ENCODE measurements at regions not wholly inside any gene's neighbourhood (a gene's known extent, or its start where the extent isn't known, plus 50 kb on each side); places are given as distances from the start of the nearest gene placed in this dataset.
"Not testable (repeated sequence)": the region's sequence is repeated elsewhere in the genome, so short reads cannot be mapped to it uniquely, and the experiment has no call there.

DNA sequence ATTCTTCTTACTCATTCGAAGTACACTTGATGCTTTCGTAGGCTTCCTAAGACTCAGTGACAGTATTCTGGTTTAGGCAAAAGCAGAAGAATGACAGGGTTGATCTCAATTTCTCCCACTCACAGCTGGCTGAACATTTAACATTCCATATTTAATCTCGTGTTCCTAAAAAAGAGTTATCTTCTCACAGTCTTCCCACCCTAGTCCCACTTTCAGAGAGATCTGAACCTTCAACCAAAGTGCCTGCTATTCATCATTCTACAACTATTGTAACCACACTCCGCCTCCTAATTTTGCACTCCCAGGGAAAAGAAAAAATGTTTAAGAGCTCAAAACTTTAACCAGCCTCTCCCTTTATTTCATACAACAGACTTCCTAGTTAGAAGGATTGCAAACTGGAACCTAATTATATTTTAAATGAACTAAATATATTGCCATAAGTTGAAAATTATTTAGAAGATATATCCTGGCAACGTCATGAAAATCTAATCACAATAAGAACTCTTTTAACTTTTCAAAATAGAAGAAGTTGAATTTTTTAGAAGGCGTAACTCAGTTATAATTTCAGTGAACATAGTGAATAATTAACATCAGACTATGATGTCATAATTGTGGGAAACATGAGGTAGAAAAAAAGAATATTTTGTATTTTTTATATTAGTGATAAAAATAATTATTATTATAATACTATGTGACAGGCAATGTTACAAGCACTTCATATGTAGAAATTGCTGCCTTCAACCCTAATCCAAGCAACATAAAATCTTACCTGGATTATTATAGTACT is 540.9 kb upstream of the ADGRL2 start:
- Mint-ChIP-seq H3K4me3 (no peak overlapping the region), H3K9me3 (peaks cover 16% of the 10 kb centered on the region), H3K36me3 (no peaks in the 10 kb centered on the region), H3K27ac (no peak overlapping the region), H3K4me1 (no peaks in the 10 kb centered on the region)
- ATAC-seq (no peak), DNase-seq (ENCODE audit: low spot score in 2 of 2) (no peak)

DNA sequence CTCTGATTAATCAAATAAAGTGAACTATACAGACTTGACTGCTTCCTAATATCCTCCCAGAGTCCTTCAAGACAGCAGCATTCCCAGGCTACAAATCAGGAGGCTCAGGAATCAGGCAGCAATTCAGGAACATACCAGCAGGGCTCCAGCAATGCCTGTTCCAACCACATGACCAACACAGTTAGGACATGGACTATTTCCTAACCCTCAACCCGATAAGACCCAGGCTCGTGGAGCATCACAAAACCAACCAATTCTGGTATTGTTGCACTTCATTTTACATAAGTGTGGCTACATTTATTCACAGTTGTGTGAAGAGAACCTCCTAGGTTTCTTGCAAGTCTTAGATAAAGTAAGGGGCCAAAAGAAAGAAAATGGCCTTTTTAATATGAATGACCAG is 546.2 kb upstream of the ADGRL2 start:
- DNase-seq (ENCODE audit: low spot score in 2 of 2) (no peak), ATAC-seq (no peak)
- Mint-ChIP-seq H3K4me3 (no peak overlapping the region), H3K9me3 (peaks cover 15% of the 10 kb centered on the region), H3K27ac (no peak overlapping the region), H3K4me1 (no peaks in the 10 kb centered on the region), H3K36me3 (no peaks in the 10 kb centered on the region)

DNA sequence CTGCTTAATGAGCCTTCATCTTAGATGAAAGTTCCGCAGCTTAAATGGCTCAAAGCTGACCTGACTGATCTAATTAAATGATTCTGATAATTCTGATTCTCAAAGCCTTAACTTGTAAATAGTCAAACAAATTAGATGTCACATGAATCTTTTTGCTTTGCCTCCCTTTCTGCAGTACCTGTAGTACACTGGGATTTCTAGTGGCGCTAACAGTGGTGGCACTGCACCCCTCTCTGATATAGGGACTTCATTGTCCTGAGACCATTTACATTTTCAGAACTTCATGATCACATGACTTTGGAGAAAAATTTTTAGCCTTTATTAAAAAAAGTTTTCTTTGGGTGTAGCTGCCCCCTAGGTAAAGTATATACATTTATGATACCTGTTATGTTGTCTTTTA is 546.7 kb upstream of the ADGRL2 start:
- ATAC-seq (no peak), DNase-seq (ENCODE audit: low spot score in 2 of 2) (no peak)
- H3K4me1 Mint-ChIP-seq, result no peaks in the 10 kb centered on the region
- no peak overlapping the region for H3K4me3 Mint-ChIP-seq
- peaks cover 19% of the 10 kb centered on the region for H3K9me3 Mint-ChIP-seq
- H3K36me3 Mint-ChIP-seq, result no peaks in the 10 kb centered on the region
- H3K27ac Mint-ChIP-seq, result no peak overlapping the region

DNA sequence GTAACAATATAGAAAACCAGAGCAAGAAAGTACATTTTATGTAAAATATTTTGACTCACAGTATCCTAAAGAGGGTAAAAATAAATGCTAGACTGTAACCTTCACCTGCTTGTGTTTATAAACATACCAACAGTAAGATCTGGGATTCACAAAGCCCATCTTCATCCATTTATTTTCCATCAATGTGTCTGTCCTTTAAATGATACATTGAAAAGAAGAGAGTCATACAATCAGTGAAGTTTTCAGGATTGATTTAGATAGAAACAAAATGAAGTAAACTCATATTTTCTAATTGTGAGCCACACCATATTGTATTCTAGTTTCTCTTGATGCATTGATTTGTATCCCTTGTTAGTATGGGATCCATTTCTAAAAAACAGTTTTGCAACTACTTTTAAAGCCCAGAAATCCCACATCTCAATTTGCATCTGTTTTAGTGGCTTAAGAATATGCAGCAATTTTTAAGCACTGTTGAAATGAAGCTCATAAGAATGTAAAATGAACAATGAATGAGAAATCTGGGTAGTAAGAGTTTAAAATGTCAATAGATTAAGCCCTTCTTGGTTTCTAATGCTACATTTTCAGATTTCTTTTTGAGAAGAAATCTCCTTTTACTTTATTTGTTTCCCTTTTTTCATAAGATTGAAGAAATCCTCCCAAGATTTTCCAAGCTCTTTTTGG is 548.1 kb upstream of the ADGRL2 start:
- ATAC-seq (no peak), DNase-seq (ENCODE audit: low spot score in 2 of 2) (no peak)
- no peaks in the 10 kb centered on the region for H3K36me3 Mint-ChIP-seq
- no peak overlapping the region for H3K27ac Mint-ChIP-seq
- H3K4me1 Mint-ChIP-seq, result no peaks in the 10 kb centered on the region
- peaks cover 27% of the 10 kb centered on the region for H3K9me3 Mint-ChIP-seq
- no peak overlapping the region for H3K4me3 Mint-ChIP-seq

DNA sequence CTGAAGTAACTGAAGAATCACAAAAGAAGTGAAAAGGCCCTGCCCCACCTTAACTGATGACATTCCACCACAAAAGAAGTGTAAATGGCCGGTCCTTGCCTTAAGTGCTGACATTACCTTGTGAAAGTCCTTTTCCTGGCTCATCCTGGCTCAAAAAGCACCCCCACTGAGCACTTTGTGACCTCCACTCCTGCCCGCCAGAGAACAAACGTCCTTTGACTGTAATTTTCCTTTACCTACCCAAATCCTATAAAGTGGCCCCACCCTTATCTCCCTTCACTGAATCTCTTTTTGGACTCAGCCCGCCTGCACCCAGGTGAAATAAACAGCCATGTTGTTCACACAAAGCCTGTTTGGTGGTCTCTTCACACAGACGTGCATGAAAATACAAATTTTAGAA is 549.9 kb upstream of the ADGRL2 start:
- H3K36me3 Mint-ChIP-seq; ATAC-seq; DNase-seq (ENCODE audit: low spot score in 2 of 2); H3K4me1 Mint-ChIP-seq; H3K27ac Mint-ChIP-seq; H3K4me3 Mint-ChIP-seq: not testable (repeated sequence)
- peaks cover 37% of the 10 kb centered on the region for H3K9me3 Mint-ChIP-seq

DNA sequence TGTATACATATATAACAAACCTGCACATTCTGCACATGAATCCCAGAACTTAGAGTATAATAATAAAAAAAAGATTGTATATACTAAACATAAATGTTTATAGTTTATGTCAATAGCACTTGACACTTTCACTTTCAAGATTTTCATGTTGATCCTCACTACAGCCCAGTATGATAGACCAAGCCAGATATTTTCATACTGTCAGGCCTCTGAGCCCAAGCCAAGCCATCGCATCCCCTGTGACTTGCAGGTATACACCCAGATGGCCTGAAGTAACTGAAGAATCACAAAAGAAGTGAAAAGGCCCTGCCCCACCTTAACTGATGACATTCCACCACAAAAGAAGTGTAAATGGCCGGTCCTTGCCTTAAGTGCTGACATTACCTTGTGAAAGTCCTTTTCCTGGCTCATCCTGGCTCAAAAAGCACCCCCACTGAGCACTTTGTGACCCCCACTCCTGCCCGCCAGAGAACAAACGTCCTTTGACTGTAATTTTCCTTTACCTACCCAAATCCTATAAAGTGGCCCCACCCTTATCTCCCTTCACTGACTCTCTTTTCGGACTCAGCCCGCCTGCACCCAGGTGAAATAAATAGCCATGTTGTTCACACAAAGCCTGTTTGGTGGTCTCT is 555.5 kb upstream of the ADGRL2 start:
- H3K9me3 Mint-ChIP-seq, result peaks cover 33% of the 10 kb centered on the region
- H3K36me3 Mint-ChIP-seq; H3K4me1 Mint-ChIP-seq; H3K27ac Mint-ChIP-seq; DNase-seq (ENCODE audit: low spot score in 2 of 2); ATAC-seq; H3K4me3 Mint-ChIP-seq: not testable (repeated sequence)

DNA sequence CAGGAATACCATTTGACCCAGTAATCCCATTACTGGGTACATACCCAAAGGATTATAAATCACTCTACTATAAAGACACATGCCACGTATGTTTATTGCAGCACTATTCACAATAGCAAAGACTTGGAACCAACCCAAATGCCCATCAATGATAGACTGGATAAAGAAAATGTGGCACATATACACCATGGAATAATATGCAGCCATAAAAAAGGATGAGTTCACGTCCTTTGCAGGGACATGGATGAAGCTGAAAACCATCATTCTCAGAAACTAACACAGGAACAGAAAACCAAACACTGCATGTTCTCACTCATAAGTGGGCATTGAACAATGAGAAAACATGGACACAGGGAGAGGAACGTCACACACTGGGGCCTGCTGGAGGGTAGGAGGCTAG is 556.1 kb upstream of the ADGRL2 start:
- H3K9me3 Mint-ChIP-seq, result peaks cover 31% of the 10 kb centered on the region
- DNase-seq (ENCODE audit: low spot score in 2 of 2); H3K4me3 Mint-ChIP-seq; H3K27ac Mint-ChIP-seq; ATAC-seq; H3K4me1 Mint-ChIP-seq; H3K36me3 Mint-ChIP-seq: not testable (repeated sequence)

DNA sequence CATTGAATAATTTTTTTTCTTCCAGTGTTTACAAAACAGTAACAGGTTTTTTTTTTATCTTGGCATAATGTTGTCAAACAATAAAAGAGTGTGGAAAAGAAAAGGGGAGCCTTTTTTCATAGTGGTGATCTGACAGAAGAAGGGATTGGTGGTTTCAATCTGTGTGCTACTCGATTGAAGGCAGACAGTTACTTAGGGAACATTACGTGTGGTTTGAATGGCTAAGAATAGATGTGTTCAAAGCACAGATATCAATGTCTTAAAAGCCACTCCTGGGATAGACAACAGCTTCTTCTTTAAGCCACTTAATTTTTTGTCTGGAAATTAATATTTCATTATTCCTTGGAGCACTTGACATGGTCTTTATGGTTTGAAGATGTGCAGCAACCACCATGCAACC is 558.6 kb upstream of the ADGRL2 start:
- no peak overlapping the region for H3K4me3 Mint-ChIP-seq
- no peaks in the 10 kb centered on the region for H3K36me3 Mint-ChIP-seq
- no peaks in the 10 kb centered on the region for H3K4me1 Mint-ChIP-seq
- H3K9me3 Mint-ChIP-seq, result peaks cover 20% of the 10 kb centered on the region
- no peak for ATAC-seq
- H3K27ac Mint-ChIP-seq, result no peak overlapping the region
- DNase-seq (ENCODE audit: low spot score in 2 of 2), result no peak

DNA sequence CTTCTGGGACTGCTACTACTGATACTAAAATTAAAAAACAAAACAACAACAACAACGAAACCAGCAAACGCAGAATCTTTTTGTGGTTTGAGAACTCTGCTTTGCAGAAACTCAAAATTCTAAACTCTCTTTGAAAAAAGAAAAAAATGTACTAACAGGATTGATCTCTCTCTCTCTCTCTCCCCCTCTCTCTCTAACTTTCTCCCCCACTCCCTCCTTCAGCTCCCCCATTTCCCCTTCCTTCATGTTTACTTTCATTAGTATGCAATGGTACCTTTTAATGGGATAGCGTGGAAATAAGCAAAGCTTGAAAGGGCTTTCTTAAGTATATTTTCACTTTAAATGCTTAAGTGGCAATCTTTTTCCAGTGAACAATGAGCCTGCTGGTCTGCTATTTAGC is 562.6 kb upstream of the ADGRL2 start:
- Mint-ChIP-seq H3K4me1 (no peaks in the 10 kb centered on the region), H3K4me3 (no peak overlapping the region), H3K36me3 (no peaks in the 10 kb centered on the region), H3K9me3 (peaks cover 7% of the 10 kb centered on the region), H3K27ac (no peak overlapping the region)
- no peak for DNase-seq (ENCODE audit: low spot score in 2 of 2)
- no peak for ATAC-seq

DNA sequence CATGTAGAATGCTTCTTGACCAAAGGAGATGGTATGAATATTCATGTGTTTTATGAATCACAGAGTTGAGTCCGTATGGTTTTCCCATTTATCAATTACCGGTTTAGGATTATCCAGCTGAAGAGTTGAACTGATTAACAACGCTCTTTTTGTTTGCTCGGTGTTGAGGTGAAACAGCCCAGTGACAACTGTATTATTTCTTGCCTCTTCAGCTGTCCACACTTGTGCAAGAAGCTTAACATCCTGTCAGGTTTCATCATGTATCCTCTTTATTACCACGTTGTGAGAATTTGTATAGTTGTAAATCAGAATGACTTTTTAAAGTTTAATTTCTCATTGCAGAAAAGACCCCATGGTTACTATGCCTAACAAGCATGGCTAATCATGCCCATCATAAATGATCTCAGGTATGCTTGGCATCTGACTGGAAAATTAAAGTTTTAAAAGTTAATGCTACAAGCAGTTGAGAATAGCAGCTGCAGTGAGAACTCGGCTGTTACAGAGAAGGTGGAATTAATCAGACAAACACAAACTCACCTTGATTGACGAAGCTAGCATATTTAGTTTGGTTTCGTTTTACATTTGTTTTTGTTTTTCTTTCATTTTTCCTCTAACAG is 563.2 kb upstream of the ADGRL2 start:
- ATAC-seq (no peak), DNase-seq (ENCODE audit: low spot score in 2 of 2) (no peak)
- Mint-ChIP-seq H3K4me1 (no peaks in the 10 kb centered on the region), H3K27ac (no peak overlapping the region), H3K4me3 (no peak overlapping the region), H3K36me3 (no peaks in the 10 kb centered on the region), H3K9me3 (peaks cover 7% of the 10 kb centered on the region)

DNA sequence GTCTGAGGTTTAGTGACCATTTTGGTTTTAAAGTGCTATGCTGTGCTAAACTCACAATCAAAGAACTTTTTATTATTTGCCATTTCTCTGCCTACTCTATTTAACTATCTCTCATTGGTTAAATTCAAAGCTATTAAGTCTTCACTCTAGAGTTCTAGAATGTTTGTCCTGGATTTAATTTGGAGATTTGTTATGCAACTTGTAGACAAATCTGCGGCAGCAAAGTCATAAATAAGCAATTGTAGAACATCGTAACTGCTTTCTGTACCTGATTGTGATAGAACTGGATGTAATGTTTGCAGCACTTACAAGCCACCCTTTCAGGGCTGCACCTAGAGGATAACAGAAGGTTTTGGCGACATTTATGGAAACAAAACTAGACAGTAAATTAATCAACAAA is 566.5 kb upstream of the ADGRL2 start:
- H3K36me3 Mint-ChIP-seq, result no peaks in the 10 kb centered on the region
- no peak overlapping the region for H3K4me3 Mint-ChIP-seq
- H3K9me3 Mint-ChIP-seq, result peaks cover 7% of the 10 kb centered on the region
- no peak for DNase-seq (ENCODE audit: low spot score in 2 of 2)
- no peaks in the 10 kb centered on the region for H3K4me1 Mint-ChIP-seq
- no peak overlapping the region for H3K27ac Mint-ChIP-seq
- ATAC-seq, result no peak

DNA sequence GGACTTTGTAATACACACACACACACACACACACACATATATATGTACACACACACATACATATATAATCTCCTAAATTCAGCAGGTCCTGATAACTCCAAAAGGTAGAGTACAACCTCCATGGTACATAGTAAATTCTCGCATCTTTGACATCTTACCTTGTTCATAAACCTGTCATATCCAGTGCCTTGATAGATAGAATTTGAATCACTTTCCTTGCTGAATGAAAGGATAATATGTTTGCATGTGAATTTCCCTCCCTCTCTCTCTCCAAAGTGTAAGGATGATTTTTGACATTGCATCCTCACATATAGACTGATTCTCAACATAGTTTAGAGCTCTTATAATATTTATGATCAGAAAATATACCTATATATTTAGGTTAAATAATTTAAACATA is 567.1 kb upstream of the ADGRL2 start:
- Mint-ChIP-seq H3K36me3 (no peaks in the 10 kb centered on the region), H3K4me3 (no peak overlapping the region), H3K27ac (no peak overlapping the region), H3K4me1 (no peaks in the 10 kb centered on the region), H3K9me3 (peaks cover 7% of the 10 kb centered on the region)
- DNase-seq (ENCODE audit: low spot score in 2 of 2), result no peak
- no peak for ATAC-seq

DNA sequence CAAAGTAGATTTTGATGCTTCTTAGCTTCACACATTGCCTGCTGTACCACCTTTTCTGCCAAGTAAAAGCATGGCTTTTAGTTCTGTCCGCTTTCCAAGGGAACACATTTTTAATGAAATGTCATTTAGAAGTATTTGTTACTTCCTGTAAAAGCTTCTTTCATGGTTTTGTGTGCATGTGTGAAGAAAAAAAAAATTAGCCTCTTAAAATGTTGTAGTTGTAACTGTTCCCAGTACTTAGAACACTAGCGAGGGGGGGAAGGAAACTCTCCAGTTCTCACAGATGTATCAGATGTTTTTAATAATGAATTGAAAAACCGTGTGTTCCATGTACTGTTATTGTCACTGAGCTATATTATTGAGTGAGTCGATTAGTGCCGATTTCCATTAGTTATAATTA is 568.3 kb upstream of the ADGRL2 start:
- H3K4me3 Mint-ChIP-seq, result no peak overlapping the region
- no peak for DNase-seq (ENCODE audit: low spot score in 2 of 2)

DNA sequence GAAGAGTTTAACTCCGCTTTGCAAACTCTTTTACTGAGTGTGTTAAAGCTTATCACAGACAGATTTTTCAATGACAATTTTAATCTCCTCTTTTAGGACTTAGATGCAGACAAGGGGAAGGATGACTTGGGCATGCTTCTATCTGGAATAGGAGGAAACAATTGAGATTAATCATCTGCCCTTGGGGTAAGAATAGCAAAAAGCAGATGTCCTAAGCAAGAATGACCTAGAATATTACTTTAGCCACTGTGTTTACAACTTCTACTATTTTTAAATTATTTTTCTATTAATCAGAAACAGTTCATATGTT is 569.0 kb upstream of the ADGRL2 start:
- Mint-ChIP-seq H3K4me1 (no peaks in the 10 kb centered on the region), H3K9me3 (peaks cover 2% of the 10 kb centered on the region), H3K36me3 (no peaks in the 10 kb centered on the region), H3K4me3 (no peak overlapping the region), H3K27ac (no peak overlapping the region)
- ATAC-seq, result no peak
- no peak for DNase-seq (ENCODE audit: low spot score in 2 of 2)

More for the DNA sequence above, 568.3 kb upstream of the ADGRL2 start:
- Mint-ChIP-seq H3K9me3 (peaks cover 2% of the 10 kb centered on the region), H3K36me3 (no peaks in the 10 kb centered on the region), H3K27ac (no peak overlapping the region), H3K4me1 (no peaks in the 10 kb centered on the region)
- no peak for ATAC-seq

DNA sequence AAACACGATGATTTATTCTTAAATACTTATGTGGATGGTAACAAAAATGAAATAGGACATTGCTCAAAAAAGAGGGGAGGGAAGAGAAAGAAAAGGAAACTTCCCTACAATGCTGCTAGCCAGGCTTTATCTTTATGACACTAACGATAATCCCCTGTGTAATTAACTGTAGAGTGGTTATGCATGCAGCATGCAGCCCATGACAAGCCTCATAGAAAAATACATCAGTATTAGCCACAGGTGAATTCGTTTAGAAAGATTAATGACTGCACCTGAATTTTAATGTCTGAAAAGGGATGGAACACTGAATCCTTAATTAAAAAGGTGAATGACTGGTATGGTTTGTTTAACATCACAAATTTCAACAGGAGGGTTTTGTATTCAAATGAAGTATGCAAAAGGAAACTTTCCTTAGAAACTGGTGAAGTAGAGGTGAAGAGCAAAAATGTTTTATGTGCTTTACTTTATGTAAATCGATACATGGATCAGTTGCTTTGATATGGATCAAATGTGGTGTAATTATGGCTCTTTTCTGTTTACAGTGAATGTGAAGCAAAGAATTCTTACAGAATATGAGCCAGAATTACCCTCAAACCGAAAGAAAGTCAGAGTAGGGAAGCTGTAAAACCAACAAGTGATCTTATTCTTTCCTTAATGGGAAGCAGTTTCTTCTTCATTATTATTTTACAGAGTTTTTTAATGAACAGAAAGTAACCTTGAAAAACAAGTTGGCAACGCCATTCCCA is 569.6 kb upstream of the ADGRL2 start:
- H3K4me1 Mint-ChIP-seq, result no peaks in the 10 kb centered on the region
- no peak overlapping the region for H3K4me3 Mint-ChIP-seq
- DNase-seq (ENCODE audit: low spot score in 2 of 2), result no peak
- peaks cover 2% of the 10 kb centered on the region for H3K9me3 Mint-ChIP-seq
- no peak for ATAC-seq
- H3K27ac Mint-ChIP-seq, result no peak overlapping the region
- no peaks in the 10 kb centered on the region for H3K36me3 Mint-ChIP-seq

Data from stimulated activated effector memory CD8-positive, alpha-beta T cell treated with anti-CD3 and anti-CD28 coated beads, Interleukin-12 subunit alpha, Interleukin-12 subunit beta, amount 100 ng/mL, for 72 hours (primary cell).